HG02870 (cell line): ENCODE measurements at regions not wholly inside any gene's neighbourhood (a gene's known extent, or its start where the extent isn't known, plus 50 kb on each side); places are given as distances from the start of the nearest gene placed in this dataset.

Experiments
- ATAC-seq: cut with Tn5 transposase; IDR thresholded peaks from one replicate; pipeline ENCODE4 v1.9.1; 2021; ENCODE audit warnings: mild to moderate bottlenecking, moderate library complexity; ENCODE audit not compliant: unreplicated experiment

- no peak for ATAC-seq
Observed at GRCh38 chr7:84549409-84549808, 354.8 kb upstream of the SEMA3A start.

GRCh38 chr7:84548366-84549365 lies 354.1 kb upstream of the SEMA3A start:
- no peak for ATAC-seq

GRCh38 chr7:84547331-84547730 lies 352.7 kb upstream of the SEMA3A start:
- no peak for ATAC-seq

GRCh38 chr7:84546403-84546802 lies 351.8 kb upstream of the SEMA3A start:
- ATAC-seq: no peak

GRCh38 chr7:84538268-84538667 lies 343.7 kb upstream of the SEMA3A start:
- no peak for ATAC-seq

GRCh38 chr7:84536271-84536870 lies 341.8 kb upstream of the SEMA3A start:
- ATAC-seq: no peak

GRCh38 chr7:84535580-84536270 lies 341.1 kb upstream of the SEMA3A start:
- ATAC-seq: no peak

GRCh38 chr7:84533182-84533581 lies 338.6 kb upstream of the SEMA3A start:
- no peak for ATAC-seq

GRCh38 chr7:84532196-84532595 lies 337.6 kb upstream of the SEMA3A start:
- no peak for ATAC-seq

GRCh38 chr7:84529480-84530205 lies 335.1 kb upstream of the SEMA3A start:
- ATAC-seq: no peak

GRCh38 chr7:84528756-84529479 lies 334.3 kb upstream of the SEMA3A start:
- ATAC-seq: no peak

- no peak for ATAC-seq
Observed at GRCh38 chr7:84524714-84525694, 330.4 kb upstream of the SEMA3A start.

- no peak for ATAC-seq
Observed at GRCh38 chr7:84513061-84513460, 318.5 kb upstream of the SEMA3A start.

GRCh38 chr7:84512055-84512454 lies 317.5 kb upstream of the SEMA3A start:
- no peak for ATAC-seq

- no peak for ATAC-seq
Observed at GRCh38 chr7:84510505-84510904, 315.9 kb upstream of the SEMA3A start.

- ATAC-seq: no peak
Observed at GRCh38 chr7:84509522-84509921, 314.9 kb upstream of the SEMA3A start.

GRCh38 chr7:84508606-84509005 lies 314.0 kb upstream of the SEMA3A start:
- no peak for ATAC-seq

GRCh38 chr7:84507529-84507928 lies 312.9 kb upstream of the SEMA3A start:
- ATAC-seq: no peak

- no peak for ATAC-seq
Observed at GRCh38 chr7:84506151-84506550, 311.6 kb upstream of the SEMA3A start.
